ENCODE measurements at regions not wholly inside any gene's neighbourhood (a gene's known extent, or its start where the extent isn't known, plus 50 kb on each side); places are given as distances from the start of the nearest gene placed in this dataset.
A peak's percentile ranks its signal among the peaks of the same experiment; 100 is the strongest.
"Not testable (repeated sequence)": the region's sequence is repeated elsewhere in the genome, so short reads cannot be mapped to it uniquely, and the experiment has no call there.

- in situ Hi-C loops (cut with HindIII; ENCODE audit: low pct_unique_long_range_greater_than_20kb, low sequenced_read_pairs), result no loop called here
- no peak for DNase-seq (ENCODE audit: low read depth in 1 of 2, low spot score in 1 of 2)
- no peak for TF ChIP-seq JUND (IDR thresholded peaks at IDR 0.05; ENCODE audit: low read depth)
Observed at GRCh38 chr6:126976253-126976797, 142.1 kb upstream of the RSPO3 start.

DNA sequence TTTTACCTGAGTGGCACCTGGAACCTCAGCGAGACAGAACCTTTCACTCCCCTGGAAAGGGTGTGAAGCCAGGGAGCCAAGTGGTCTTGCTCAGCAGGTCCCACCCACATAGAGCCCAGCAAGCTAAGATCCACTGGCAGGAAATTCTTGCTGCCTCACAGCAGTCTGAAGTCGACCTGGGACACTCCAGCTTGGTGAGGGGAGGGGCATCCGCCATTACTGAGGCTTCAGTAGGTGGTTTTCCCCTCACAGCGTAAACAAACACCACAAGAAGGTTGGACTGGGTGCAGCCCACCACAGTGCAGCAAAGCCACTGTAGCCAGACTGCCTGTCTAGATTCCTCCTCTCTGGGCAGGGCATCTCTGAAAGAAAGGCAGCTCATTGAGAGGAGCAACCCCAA, 134.7 kb upstream of the RSPO3 start:
- no peak for DNase-seq (ENCODE audit: low read depth in 1 of 2, low spot score in 1 of 2)
- in situ Hi-C loops (cut with HindIII; ENCODE audit: low pct_unique_long_range_greater_than_20kb, low sequenced_read_pairs), result no loop called here
- no peak for TF ChIP-seq JUND (IDR thresholded peaks at IDR 0.05; ENCODE audit: low read depth)

GRCh38 chr6:126988125-126988524, 130.3 kb upstream of the RSPO3 start:
- in situ Hi-C loops (cut with HindIII; ENCODE audit: low pct_unique_long_range_greater_than_20kb, low sequenced_read_pairs); DNase-seq (ENCODE audit: low read depth in 1 of 2, low spot score in 1 of 2): not testable (repeated sequence)

DNA sequence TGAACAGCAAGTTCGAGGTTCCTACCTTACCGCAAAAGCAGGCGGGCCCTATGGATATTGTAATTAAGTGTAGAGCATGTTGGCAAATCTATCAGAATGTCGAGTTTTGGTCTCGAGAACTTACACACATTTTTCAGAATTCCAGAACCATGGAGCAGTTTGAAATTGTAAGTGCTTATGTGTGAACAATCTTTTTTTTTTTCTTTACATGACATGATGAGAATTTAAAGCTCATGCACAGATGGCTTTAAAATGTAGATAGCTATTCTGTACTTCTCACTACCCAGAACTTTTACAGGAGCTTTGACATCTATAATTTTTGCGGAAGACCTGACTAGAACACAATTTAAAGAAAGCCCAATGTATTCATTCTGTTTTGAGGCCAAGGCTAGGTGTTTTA, 117.8 kb upstream of the RSPO3 start:
- DNase-seq (ENCODE audit: low read depth in 1 of 2, low spot score in 1 of 2), result no peak
- no peak for TF ChIP-seq JUND (IDR thresholded peaks at IDR 0.05; ENCODE audit: low read depth)
- in situ Hi-C loops (cut with HindIII; ENCODE audit: low pct_unique_long_range_greater_than_20kb, low sequenced_read_pairs), result no loop called here

DNA sequence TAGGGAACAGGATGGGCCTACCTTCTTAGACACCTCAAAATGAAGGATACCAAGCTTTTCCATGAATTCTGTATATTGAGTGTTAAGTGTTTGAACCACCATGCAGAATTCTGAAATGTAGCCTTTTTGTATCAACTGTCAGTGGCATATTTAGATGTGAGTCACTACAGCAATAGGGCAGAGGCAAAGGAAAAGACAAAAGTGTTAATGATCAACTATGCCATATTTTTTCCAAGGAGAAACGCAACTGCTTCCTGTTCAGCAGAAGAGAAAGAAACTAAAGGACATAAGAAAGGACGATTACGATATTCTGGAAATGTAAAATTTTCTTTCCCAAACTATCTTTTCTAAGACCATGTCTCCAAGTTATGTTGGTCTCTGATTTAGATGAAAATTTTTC, 104.6 kb upstream of the RSPO3 start:
- TF ChIP-seq JUND (IDR thresholded peaks at IDR 0.05; ENCODE audit: low read depth), result no peak
- in situ Hi-C loops (cut with HindIII; ENCODE audit: low pct_unique_long_range_greater_than_20kb, low sequenced_read_pairs), result no loop called here
- DNase-seq (ENCODE audit: low read depth in 1 of 2, low spot score in 1 of 2), result no peak

DNA sequence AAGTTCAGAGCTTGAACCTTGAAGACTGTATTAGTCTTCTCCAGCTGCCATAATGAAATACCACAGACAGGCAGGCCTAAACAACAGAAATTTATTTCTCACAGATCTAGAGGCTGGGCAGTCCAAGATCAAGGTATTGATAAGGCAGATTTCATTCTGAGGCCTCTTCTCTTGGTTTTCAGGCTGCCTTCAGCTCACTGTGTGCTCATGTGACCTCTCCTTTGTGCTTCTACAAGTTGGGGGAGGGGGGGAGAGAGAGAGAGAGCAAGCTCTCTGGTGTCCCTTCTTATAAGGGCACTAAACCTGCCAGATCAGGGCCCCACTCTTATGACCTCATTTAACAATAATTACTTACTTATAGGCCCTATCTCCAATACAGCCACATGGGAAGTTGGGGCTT, 102.6 kb upstream of the RSPO3 start:
- DNase-seq (ENCODE audit: low read depth in 1 of 2, low spot score in 1 of 2), result no peak
- TF ChIP-seq JUND (IDR thresholded peaks at IDR 0.05; ENCODE audit: low read depth), result no peak
- in situ Hi-C loops (cut with HindIII; ENCODE audit: low pct_unique_long_range_greater_than_20kb, low sequenced_read_pairs), result no loop called here

GRCh38 chr6:127019828-127020227, 98.6 kb upstream of the RSPO3 start:
- DNase-seq (ENCODE audit: low read depth in 1 of 2, low spot score in 1 of 2), result no peak
- in situ Hi-C loops (cut with HindIII; ENCODE audit: low pct_unique_long_range_greater_than_20kb, low sequenced_read_pairs), result no loop called here
- no peak for TF ChIP-seq JUND (IDR thresholded peaks at IDR 0.05; ENCODE audit: low read depth)

DNA sequence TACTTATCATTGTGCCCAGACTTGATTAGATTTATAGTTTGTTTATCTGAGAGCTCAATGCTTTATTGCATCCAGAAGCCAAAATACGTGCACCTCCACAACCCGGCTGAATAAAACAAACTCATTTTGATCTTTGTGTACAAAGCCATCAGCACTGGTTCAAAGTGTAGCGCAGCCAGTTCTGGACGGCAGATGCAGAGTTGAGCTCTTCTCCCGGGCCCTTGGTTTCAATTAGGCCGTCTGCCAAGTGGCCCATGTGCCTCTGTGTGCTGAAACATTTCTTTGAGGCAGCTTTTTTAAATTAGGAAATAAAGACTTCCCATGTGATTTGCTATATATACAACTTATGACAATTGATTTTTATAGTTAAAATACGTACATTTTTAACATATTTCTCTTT, 96.2 kb upstream of the RSPO3 start:
- DNase-seq (ENCODE audit: low read depth in 1 of 2, low spot score in 1 of 2), result no peak

DNA sequence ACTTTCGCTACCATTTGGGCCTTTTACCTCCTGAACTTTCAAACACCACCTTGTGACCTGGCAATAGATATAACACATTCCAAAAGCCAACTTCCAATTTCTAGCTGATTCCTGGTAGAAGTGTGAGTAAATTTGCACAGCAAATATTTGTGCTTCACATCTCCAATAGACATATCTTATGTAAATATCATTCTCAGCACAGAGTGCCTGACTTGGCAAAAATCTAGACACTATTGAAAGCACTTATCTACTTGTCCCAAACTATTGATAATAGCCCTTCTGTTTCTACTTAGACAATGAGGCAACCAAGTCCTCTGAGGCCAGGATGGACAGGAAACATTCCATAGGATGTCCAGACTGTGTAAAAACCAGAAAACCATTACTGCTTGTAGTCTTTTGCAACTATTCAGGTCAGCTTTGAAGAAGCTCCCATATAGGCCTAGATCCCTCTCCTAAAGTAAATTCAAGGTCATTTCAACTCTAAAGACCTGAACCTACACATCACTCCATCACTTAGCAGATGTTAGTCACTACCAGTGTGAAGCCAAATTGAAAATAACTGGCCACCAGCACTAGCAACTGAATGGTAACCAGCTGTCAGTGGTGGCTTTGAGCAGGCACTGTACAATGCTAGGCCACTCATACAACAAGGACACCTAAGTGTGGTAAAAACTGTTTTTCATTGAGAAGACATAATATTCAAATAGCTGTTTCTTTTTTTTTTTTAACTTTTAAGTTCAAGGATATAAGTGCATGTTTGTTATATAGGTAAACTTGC, 95.3 kb upstream of the RSPO3 start:
- no peak for TF ChIP-seq JUND (IDR thresholded peaks at IDR 0.05; ENCODE audit: low read depth)

More for the DNA sequence above, 96.2 kb upstream of the RSPO3 start:
- no peak for TF ChIP-seq JUND (IDR thresholded peaks at IDR 0.05; ENCODE audit: low read depth)
- in situ Hi-C loops (cut with HindIII; ENCODE audit: low pct_unique_long_range_greater_than_20kb, low sequenced_read_pairs), result no loop called here

GRCh38 chr6:127026247-127026646, 92.2 kb upstream of the RSPO3 start:
- in situ Hi-C loops (cut with HindIII; ENCODE audit: low pct_unique_long_range_greater_than_20kb, low sequenced_read_pairs), result no loop called here
- TF ChIP-seq JUND (IDR thresholded peaks at IDR 0.05; ENCODE audit: low read depth), result no peak
- peak in 1 of 2 experiments; percentile 27 for DNase-seq (ENCODE audit: low read depth in 1 of 2, low spot score in 1 of 2)

More for the DNA sequence above, 95.3 kb upstream of the RSPO3 start:
- in situ Hi-C loops (cut with HindIII; ENCODE audit: low pct_unique_long_range_greater_than_20kb, low sequenced_read_pairs), result no loop called here
- no peak for DNase-seq (ENCODE audit: low read depth in 1 of 2, low spot score in 1 of 2)

GRCh38 chr6:127030111-127030510, 88.4 kb upstream of the RSPO3 start:
- DNase-seq (ENCODE audit: low read depth in 1 of 2, low spot score in 1 of 2), result no peak
- TF ChIP-seq JUND (IDR thresholded peaks at IDR 0.05; ENCODE audit: low read depth), result no peak
- in situ Hi-C loops (cut with HindIII; ENCODE audit: low pct_unique_long_range_greater_than_20kb, low sequenced_read_pairs), result no loop called here

DNA sequence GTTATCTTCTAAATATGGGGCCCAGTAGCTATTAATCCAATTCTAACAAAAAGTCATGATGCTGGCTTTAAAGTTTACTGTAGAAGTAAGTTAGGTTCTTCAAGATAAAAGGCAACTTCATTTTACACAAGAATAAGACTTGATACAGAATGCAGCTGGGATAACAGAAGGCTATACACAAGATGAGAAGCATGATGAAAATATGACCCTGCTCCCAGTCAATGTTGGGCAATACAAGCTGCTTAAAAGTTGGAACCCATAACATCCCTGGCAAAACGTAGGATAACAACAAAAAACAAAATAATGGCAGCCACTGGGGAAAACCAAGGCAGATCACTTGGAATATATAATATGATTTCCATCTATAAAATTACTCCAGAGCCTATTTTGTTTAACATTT, 87.6 kb upstream of the RSPO3 start:
- in situ Hi-C loops (cut with HindIII; ENCODE audit: low pct_unique_long_range_greater_than_20kb, low sequenced_read_pairs), result no loop called here
- DNase-seq (ENCODE audit: low read depth in 1 of 2, low spot score in 1 of 2), result no peak
- TF ChIP-seq JUND (IDR thresholded peaks at IDR 0.05; ENCODE audit: low read depth), result no peak

GRCh38 chr6:127031511-127031910, 87.0 kb upstream of the RSPO3 start:
- DNase-seq (ENCODE audit: low read depth in 1 of 2, low spot score in 1 of 2), result no peak
- TF ChIP-seq JUND (IDR thresholded peaks at IDR 0.05; ENCODE audit: low read depth), result no peak
- in situ Hi-C loops (cut with HindIII; ENCODE audit: low pct_unique_long_range_greater_than_20kb, low sequenced_read_pairs), result no loop called here

- in situ Hi-C loops (cut with HindIII; ENCODE audit: low pct_unique_long_range_greater_than_20kb, low sequenced_read_pairs), result no loop called here
- TF ChIP-seq JUND (IDR thresholded peaks at IDR 0.05; ENCODE audit: low read depth), result no peak
- no peak for DNase-seq (ENCODE audit: low read depth in 1 of 2, low spot score in 1 of 2)
Observed at GRCh38 chr6:127032971-127033370, 85.5 kb upstream of the RSPO3 start.

Measured in T47D (cell line).